ENCODE measurements at regions not wholly inside any gene's neighbourhood (a gene's known extent, or its start where the extent isn't known, plus 50 kb on each side); places are given as distances from the start of the nearest gene placed in this dataset.

- no peak for TF ChIP-seq YY1 (IDR thresholded peaks at IDR 0.05; ENCODE audit: extremely low read depth, insufficient replicate concordance, low read depth, low read length)
- no peak for TF ChIP-seq CEBPB (IDR thresholded peaks at IDR 0.05; ENCODE audit: low read depth)
- TF ChIP-seq FOSL1 (IDR thresholded peaks at IDR 0.05; ENCODE audit: low read depth) = no peak
- no peak for TF ChIP-seq EGR1 (IDR thresholded peaks at IDR 0.05; ENCODE audit: low read depth)
- TF ChIP-seq TCF7L2 (IDR thresholded peaks at IDR 0.05; ENCODE audit: borderline replicate concordance, extremely low read depth, insufficient read depth, insufficient read length) = no peak
These were observed 69.0 kb upstream of the DDX18 start (continued) for GRCh38 chr2:117745537-117745936.

DNA sequence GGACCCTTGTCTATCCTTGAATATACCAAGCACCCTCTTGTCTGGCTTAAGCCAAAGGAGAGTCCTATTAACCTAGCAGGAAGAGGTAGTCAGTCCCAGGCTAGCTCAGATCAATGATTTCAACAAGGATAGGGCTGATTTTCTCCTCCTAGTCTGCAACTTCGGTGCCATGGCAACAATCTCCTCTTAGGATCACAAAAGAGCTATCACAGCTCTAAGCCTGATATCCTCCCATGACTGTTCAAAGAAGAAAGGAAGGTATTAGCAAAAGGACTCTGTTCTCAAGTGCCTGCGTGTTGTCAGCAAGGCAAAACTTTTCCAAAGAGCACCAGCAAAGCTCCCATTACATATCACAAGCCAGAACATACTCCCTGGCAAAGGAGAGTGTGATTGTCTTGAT, 58.7 kb upstream of the DDX18 start:
- H3K4me3 ChIP-seq (replicated peaks in 1 of 2; ENCODE audit: low read depth in 1 of 2, low read length in 2 of 2) = no peak overlapping the region
- no peaks in the 10 kb centered on the region for H4K20me1 ChIP-seq (ENCODE audit: insufficient read depth)
- no peak overlapping the region for H3K4me2 ChIP-seq (ENCODE audit: low read length)
- H2AFZ ChIP-seq (ENCODE audit: low read depth, low read length, poor library complexity, severe bottlenecking) = no peak overlapping the region
- H3K79me2 ChIP-seq (ENCODE audit: insufficient read depth, low read length) = no peaks in the 10 kb centered on the region
- ChIA-PET RAD21 (ENCODE audit: low non-redundant PET in 1 of 2, low total read pairs in 2 of 2, uncharacterized antibody in 2 of 2, unreplicated experiment in 2 of 2) (no interaction called here), POLR2A (no interaction called here), CTCF (no interaction called here)
- H3K27ac ChIP-seq (ENCODE audit: low read depth, low read length) = no peak overlapping the region
- H3K9me2 ChIP-seq (ENCODE audit: insufficient read depth) = no peaks in the 10 kb centered on the region
- H3K27me3 ChIP-seq (ENCODE audit: insufficient read depth, low read length) = no peaks in the 10 kb centered on the region
- intact Hi-C loops (cut with micrococcal nuclease) = no loop called here
- H3K9ac ChIP-seq (ENCODE audit: low read length) = no peak overlapping the region
- H3K9me3 ChIP-seq (ENCODE audit: control insufficient read depth in 1 of 2, insufficient read depth in 1 of 2, low read depth in 1 of 2, low read length in 2 of 2) = peaks cover 0 to 3% of the 10 kb centered on the region in 2 experiments; a peak in 1 of 4 replicates
- no peaks in the 10 kb centered on the region for H3K4me1 ChIP-seq (ENCODE audit: control insufficient read depth in 1 of 2, insufficient read depth in 2 of 2, low read length in 2 of 2)
- no peaks in the 10 kb centered on the region for H3K36me3 ChIP-seq (ENCODE audit: control insufficient read depth in 1 of 2, insufficient read depth in 2 of 2, low read length in 2 of 2)
- no peak for DNase-seq (ENCODE audit: low read depth, low spot score)
- ATAC-seq = no peak
- BruUV-seq (replicated peaks) = no TSS peak
- TF ChIP-seq SIN3A (IDR thresholded peaks at IDR 0.05; ENCODE audit: low read depth) (no peak), EZH2phosphoT487 (IDR thresholded peaks at IDR 0.05; ENCODE audit: borderline replicate concordance) (no peak), ZNF274 (IDR thresholded peaks at IDR 0.05; ENCODE audit: low read depth, low read length) (no peak), ZFX (IDR thresholded peaks at IDR 0.05) (no peak), CBX3 (IDR thresholded peaks at IDR 0.05; ENCODE audit: low read depth) (no peak), POLR2A (IDR thresholded peaks at IDR 0.05; ENCODE audit: borderline replicate concordance, extremely low read depth, insufficient read depth, insufficient read length) (no peak), POLR2AphosphoS5 (IDR thresholded peaks at IDR 0.05; ENCODE audit: low read depth, low read length) (no peak), CTCF (IDR thresholded peaks at IDR 0.05 in 2 of 3, conservative IDR thresholded peaks at IDR 0.05 in 1 of 3; ENCODE audit: borderline replicate concordance in 1 of 3, insufficient read depth in 1 of 3, low read depth in 2 of 3, low read length in 2 of 3) (no peak), ZBTB33 (IDR thresholded peaks at IDR 0.05; ENCODE audit: extremely low read depth, insufficient replicate concordance, low read length) (no peak), YY1 (IDR thresholded peaks at IDR 0.05; ENCODE audit: extremely low read depth, insufficient replicate concordance, low read depth, low read length) (no peak), TCF7L2 (IDR thresholded peaks at IDR 0.05; ENCODE audit: borderline replicate concordance, extremely low read depth, insufficient read depth, insufficient read length) (no peak), FOSL1 (IDR thresholded peaks at IDR 0.05; ENCODE audit: low read depth) (no peak), JUND (IDR thresholded peaks at IDR 0.05) (no peak), SRF (IDR thresholded peaks at IDR 0.05; ENCODE audit: low read depth) (no peak), RAD21 (IDR thresholded peaks at IDR 0.05; ENCODE audit: low read depth) (no peak)
- TF ChIP-seq, protein P1, sequence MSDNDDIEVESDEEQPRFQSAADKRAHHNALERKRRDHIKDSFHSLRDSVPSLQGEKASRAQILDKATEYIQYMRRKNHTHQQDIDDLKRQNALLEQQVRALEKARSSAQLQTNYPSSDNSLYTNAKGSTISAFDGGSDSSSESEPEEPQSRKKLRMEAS (IDR thresholded peaks at IDR 0.05) = no peak
- TF ChIP-seq, protein P2, sequence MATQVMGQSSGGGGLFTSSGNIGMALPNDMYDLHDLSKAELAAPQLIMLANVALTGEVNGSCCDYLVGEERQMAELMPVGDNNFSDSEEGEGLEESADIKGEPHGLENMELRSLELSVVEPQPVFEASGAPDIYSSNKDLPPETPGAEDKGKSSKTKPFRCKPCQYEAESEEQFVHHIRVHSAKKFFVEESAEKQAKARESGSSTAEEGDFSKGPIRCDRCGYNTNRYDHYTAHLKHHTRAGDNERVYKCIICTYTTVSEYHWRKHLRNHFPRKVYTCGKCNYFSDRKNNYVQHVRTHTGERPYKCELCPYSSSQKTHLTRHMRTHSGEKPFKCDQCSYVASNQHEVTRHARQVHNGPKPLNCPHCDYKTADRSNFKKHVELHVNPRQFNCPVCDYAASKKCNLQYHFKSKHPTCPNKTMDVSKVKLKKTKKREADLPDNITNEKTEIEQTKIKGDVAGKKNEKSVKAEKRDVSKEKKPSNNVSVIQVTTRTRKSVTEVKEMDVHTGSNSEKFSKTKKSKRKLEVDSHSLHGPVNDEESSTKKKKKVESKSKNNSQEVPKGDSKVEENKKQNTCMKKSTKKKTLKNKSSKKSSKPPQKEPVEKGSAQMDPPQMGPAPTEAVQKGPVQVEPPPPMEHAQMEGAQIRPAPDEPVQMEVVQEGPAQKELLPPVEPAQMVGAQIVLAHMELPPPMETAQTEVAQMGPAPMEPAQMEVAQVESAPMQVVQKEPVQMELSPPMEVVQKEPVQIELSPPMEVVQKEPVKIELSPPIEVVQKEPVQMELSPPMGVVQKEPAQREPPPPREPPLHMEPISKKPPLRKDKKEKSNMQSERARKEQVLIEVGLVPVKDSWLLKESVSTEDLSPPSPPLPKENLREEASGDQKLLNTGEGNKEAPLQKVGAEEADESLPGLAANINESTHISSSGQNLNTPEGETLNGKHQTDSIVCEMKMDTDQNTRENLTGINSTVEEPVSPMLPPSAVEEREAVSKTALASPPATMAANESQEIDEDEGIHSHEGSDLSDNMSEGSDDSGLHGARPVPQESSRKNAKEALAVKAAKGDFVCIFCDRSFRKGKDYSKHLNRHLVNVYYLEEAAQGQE (IDR thresholded peaks at IDR 0.05; ENCODE audit: low read depth) = no peak
